Fibroblast of skin of abdomen (primary cell): ENCODE measurements at regions not wholly inside any gene's neighbourhood (a gene's known extent, or its start where the extent isn't known, plus 50 kb on each side); places are given as distances from the start of the nearest gene placed in this dataset.
A peak's percentile ranks its signal among the peaks of the same experiment; 100 is the strongest.
"Not testable (repeated sequence)": the region's sequence is repeated elsewhere in the genome, so short reads cannot be mapped to it uniquely, and the experiment has no call there.

ENCODE experiments used
- DNase-seq: peaks from one replicate; pipeline ENCODE4 v3.0.0-alpha.2; 2013

- no peak for DNase-seq
Measured at GRCh38 chr20:51185861-51186260, 163.0 kb upstream of the KCNG1 start.

GRCh38 chr20:51185277-51185676 lies 162.4 kb upstream of the KCNG1 start:
- DNase-seq, result peak; percentile 38

- DNase-seq, result peak; percentile 31
Measured at GRCh38 chr20:51184289-51184688, 161.4 kb upstream of the KCNG1 start.

- peak; percentile 28 for DNase-seq
Measured at GRCh38 chr20:51183451-51183850, 160.5 kb upstream of the KCNG1 start.

GRCh38 chr20:51182571-51182970 lies 159.7 kb upstream of the KCNG1 start:
- DNase-seq, result no peak

GRCh38 chr20:51178153-51178552 lies 155.2 kb upstream of the KCNG1 start:
- DNase-seq, result no peak

GRCh38 chr20:51176876-51177275 lies 154.0 kb upstream of the KCNG1 start:
- DNase-seq, result no peak

- DNase-seq, result no peak
Measured at GRCh38 chr20:51176446-51176845, 153.5 kb upstream of the KCNG1 start.

GRCh38 chr20:51175724-51176123 lies 152.8 kb upstream of the KCNG1 start:
- DNase-seq, result no peak

- DNase-seq, result no peak
Measured at GRCh38 chr20:51175156-51175555, 152.2 kb upstream of the KCNG1 start.

GRCh38 chr20:51174536-51174935 lies 151.6 kb upstream of the KCNG1 start:
- no peak for DNase-seq

GRCh38 chr20:51172558-51173428 lies 149.9 kb upstream of the KCNG1 start:
- DNase-seq, result no peak

- DNase-seq, result no peak
Measured at GRCh38 chr20:51171141-51171540, 148.2 kb upstream of the KCNG1 start.

- DNase-seq, result no peak
Measured at GRCh38 chr20:51169813-51170212, 146.9 kb upstream of the KCNG1 start.

- not testable (repeated sequence) for DNase-seq
Measured at GRCh38 chr20:51167911-51168310, 145.0 kb upstream of the KCNG1 start.

- no peak for DNase-seq
Measured at GRCh38 chr20:51166489-51166888, 143.6 kb upstream of the KCNG1 start.

- DNase-seq, result no peak
Measured at GRCh38 chr20:51165131-51165530, 142.2 kb upstream of the KCNG1 start.

GRCh38 chr20:51164731-51165130 lies 141.8 kb upstream of the KCNG1 start:
- DNase-seq, result no peak

- DNase-seq, result no peak
Measured at GRCh38 chr20:51163996-51164600, 141.2 kb upstream of the KCNG1 start.

- DNase-seq, result no peak
Measured at GRCh38 chr20:51162015-51162414, 139.1 kb upstream of the KCNG1 start.

- DNase-seq, result no peak
Measured at GRCh38 chr20:51160821-51161220, 137.9 kb upstream of the KCNG1 start.

- DNase-seq, result no peak
Measured at GRCh38 chr20:51159981-51160380, 137.1 kb upstream of the KCNG1 start.

GRCh38 chr20:51159303-51159702 lies 136.4 kb upstream of the KCNG1 start:
- DNase-seq, result no peak

- no peak for DNase-seq
Measured at GRCh38 chr20:51158226-51158625, 135.3 kb upstream of the KCNG1 start.
